ENCODE measurements at regions not wholly inside any gene's neighbourhood (a gene's known extent, or its start where the extent isn't known, plus 50 kb on each side); places are given as distances from the start of the nearest gene placed in this dataset.

- BruUV-seq (replicated peaks): no TSS peak
- no peaks in the 10 kb centered on the region for H3K9me3 ChIP-seq (ENCODE audit: low read length)
- in situ Hi-C loops (cut with HindIII; ENCODE audit: extremely low pct_ligation_motif_present, low pct_unique_long_range_greater_than_20kb): no loop called here
- 31% methylated on average over 6 of the region's 6 CpGs for WGBS (ENCODE audit: low lambda C conversion rate)
- intact Hi-C loops (cut with micrococcal nuclease; ENCODE audit: unreplicated experiment): no loop called here
- FAIRE-seq (no peak), DNase-seq (ENCODE audit: low spot score) (no peak), ATAC-seq (no peak)
- ChIA-PET POLR2A (interaction anchor here (1.1 kb wide), 1 partner anchor 14 kb away, joined by 5 read pairs; no protein-coding TSS in a partner anchor), CTCF (ENCODE audit: low intra/inter-chr PET ratio, low total read pairs) (no interaction called here)
- H3K36me3 ChIP-seq (replicated peaks in 1 of 2; ENCODE audit: control insufficient read depth in 1 of 2, insufficient read depth in 2 of 2, low read length in 2 of 2): no peaks in the 10 kb centered on the region
- TF ChIP-seq ZNF501 (CRISPR knock-in tag; IDR thresholded peaks at IDR 0.05) (no peak), ZNF792 (CRISPR knock-in tag; IDR thresholded peaks at IDR 0.05) (no peak), ATF7 (IDR thresholded peaks at IDR 0.05) (no peak), ATF7 (CRISPR knock-in tag; IDR thresholded peaks at IDR 0.05) (no peak)
- no peak overlapping the region for H3K9ac ChIP-seq (ENCODE audit: insufficient read depth, low read depth, low read length)
- H3K27ac ChIP-seq (ENCODE audit: extremely low read length, insufficient read depth, low read length): no peak overlapping the region
- H4K20me1 ChIP-seq (ENCODE audit: insufficient read depth, low read length): no peaks in the 10 kb centered on the region
- H3K79me2 ChIP-seq (ENCODE audit: insufficient read depth, low read length): no peaks in the 10 kb centered on the region
- H2AFZ ChIP-seq (ENCODE audit: low read length): no peak overlapping the region
- H3K27me3 ChIP-seq (ENCODE audit: control insufficient read depth in 1 of 2, insufficient read depth in 2 of 2, low read length in 2 of 2): peaks cover 18 to 62% of the 10 kb centered on the region in 2 experiments; a peak in 4 of 5 replicates
- H3K4me2 ChIP-seq (ENCODE audit: low read depth, low read length): no peak overlapping the region; the same call in 1 of the 2 replicates
- peaks cover 74% of the 10 kb centered on the region for H3K4me1 ChIP-seq (ENCODE audit: insufficient read depth, low read length)
- H3K4me3 ChIP-seq (replicated peaks in 1 of 3; ENCODE audit: insufficient read depth in 1 of 3, low read depth in 2 of 3, low read length in 3 of 3): no peak overlapping the region
These were observed 84.8 kb downstream of the TTLL2 start for GRCh38 chr6:167409694-167410093.

- DNase-seq (ENCODE audit: low spot score) (no peak), ATAC-seq (peak; percentile 45; the same call in 2 of the 3 replicates), FAIRE-seq (no peak)
- Histone ChIP-seq H3K79me2 (ENCODE audit: insufficient read depth, low read length) (no peaks in the 10 kb centered on the region), H3K27me3 (ENCODE audit: control insufficient read depth in 1 of 2, insufficient read depth in 2 of 2, low read length in 2 of 2) (peaks cover 16 to 55% of the 10 kb centered on the region in 2 experiments; a peak in 4 of 5 replicates), H4K20me1 (ENCODE audit: insufficient read depth, low read length) (no peaks in the 10 kb centered on the region), H3K9ac (ENCODE audit: insufficient read depth, low read depth, low read length) (no peak overlapping the region), H3K4me3 (replicated peaks in 1 of 3; ENCODE audit: insufficient read depth in 1 of 3, low read depth in 2 of 3, low read length in 3 of 3) (0 out of 6 replicates have a peak overlapping the region, but pooled peaks of 1 of the 3 experiments have one; percentile 11), H3K36me3 (replicated peaks in 1 of 2; ENCODE audit: control insufficient read depth in 1 of 2, insufficient read depth in 2 of 2, low read length in 2 of 2) (no peaks in the 10 kb centered on the region), H2AFZ (ENCODE audit: low read length) (no peak overlapping the region), H3K4me2 (ENCODE audit: low read depth, low read length) (peak overlapping the region; percentile 51; the same call in 1 of the 2 replicates), H3K27ac (ENCODE audit: extremely low read length, insufficient read depth, low read length) (no peak overlapping the region), H3K9me3 (ENCODE audit: low read length) (no peaks in the 10 kb centered on the region), H3K4me1 (ENCODE audit: insufficient read depth, low read length) (peaks cover 74% of the 10 kb centered on the region)
- in situ Hi-C loops (cut with HindIII; ENCODE audit: extremely low pct_ligation_motif_present, low pct_unique_long_range_greater_than_20kb): no loop called here
- no TSS peak for BruUV-seq (replicated peaks)
- intact Hi-C loops (cut with micrococcal nuclease; ENCODE audit: unreplicated experiment): no loop called here
- WGBS (ENCODE audit: low lambda C conversion rate): 3% methylated on average over 8 of the region's 9 CpGs
- POLR2A ChIA-PET: interaction anchor here (1.1 kb wide), 1 partner anchor 14 kb away, joined by 5 read pairs; no protein-coding TSS in a partner anchor
- CTCF ChIA-PET (ENCODE audit: low intra/inter-chr PET ratio, low total read pairs): no interaction called here
- TF ChIP-seq CENPT (CRISPR knock-in tag; IDR thresholded peaks at IDR 0.05; ENCODE audit: low read depth): no peak
- no peak for TF ChIP-seq ZNF33B (CRISPR knock-in tag; IDR thresholded peaks at IDR 0.05)
- no peak for TF ChIP-seq SOX13 (IDR thresholded peaks at IDR 0.05)
- TF ChIP-seq SOX13 (CRISPR knock-in tag; conservative IDR thresholded peaks at IDR 0.05 in 1 of 2, IDR thresholded peaks at IDR 0.05 in 1 of 2): peak in 1 of 2 experiments; percentile 60; a peak in 1 of 4 replicates
- no peak for TF ChIP-seq SETDB1 (CRISPR knock-in tag; IDR thresholded peaks at IDR 0.05; ENCODE audit: borderline replicate concordance)
- TF ChIP-seq HNF1B (CRISPR knock-in tag; IDR thresholded peaks at IDR 0.05): 0 out of 2 replicates have a peak, but pooled peaks have one; percentile 21
- TF ChIP-seq ZNF629 (CRISPR knock-in tag; conservative IDR thresholded peaks at IDR 0.05): no peak
- TF ChIP-seq PLRG1 (conservative IDR thresholded peaks at IDR 0.05): no peak
- no peak for TF ChIP-seq RARA (CRISPR knock-in tag; IDR thresholded peaks at IDR 0.05)
- no peak for TF ChIP-seq IRF9 (CRISPR knock-in tag; IDR thresholded peaks at IDR 0.05; ENCODE audit: borderline replicate concordance)
- no peak for TF ChIP-seq CBX2 (IDR thresholded peaks at IDR 0.05; ENCODE audit: low read depth, low read length)
- TF ChIP-seq CBX2 (CRISPR knock-in tag; IDR thresholded peaks at IDR 0.05; ENCODE audit: low read depth): peak; percentile 54; the same call in 1 of the 2 replicates
- TF ChIP-seq TBX2 (CRISPR knock-in tag; IDR thresholded peaks at IDR 0.05; ENCODE audit: borderline replicate concordance): 0 out of 2 replicates have a peak, but pooled peaks have one; percentile 26
- TF ChIP-seq ARNT2 (CRISPR knock-in tag; IDR thresholded peaks at IDR 0.05; ENCODE audit: low read depth): 0 out of 2 replicates have a peak, but pooled peaks have one; percentile 32
These were observed 85.6 kb downstream of the TTLL2 start for GRCh38 chr6:167410462-167410861.
